ENCODE measurements at regions not wholly inside any gene's neighbourhood (a gene's known extent, or its start where the extent isn't known, plus 50 kb on each side); places are given as distances from the start of the nearest gene placed in this dataset.

DNA sequence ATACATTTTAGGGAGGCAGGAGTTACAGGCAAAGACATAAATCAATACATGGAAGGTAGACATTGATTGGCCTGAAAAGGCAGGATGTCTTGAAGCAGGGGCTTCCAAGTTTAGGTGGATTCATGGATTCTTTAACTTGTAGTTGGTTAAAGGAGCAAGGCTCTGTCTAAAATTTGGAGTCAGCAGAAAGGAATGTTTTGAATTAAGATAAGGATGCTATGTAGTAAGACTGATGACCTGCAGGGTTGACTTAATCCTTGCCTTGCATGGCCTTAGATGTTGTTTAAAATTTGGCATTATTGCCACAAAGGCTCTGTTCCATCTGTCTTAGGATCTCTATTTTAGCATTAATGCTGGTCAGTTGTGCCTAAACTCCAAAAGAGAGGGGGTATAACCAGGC lies 171.3 kb downstream of the C5orf15 start:
- no peak overlapping the region for H3T11ph ChIP-seq (ENCODE audit: low read length)
- no peak overlapping the region for H3K4me2 ChIP-seq (ENCODE audit: insufficient read depth, insufficient read length, low read length)

More for the DNA sequence above, 171.3 kb downstream of the C5orf15 start:
- Histone ChIP-seq H3K56ac (ENCODE audit: insufficient read length, low read depth, low read length) (no peak overlapping the region), H4K5ac (ENCODE audit: insufficient read length, low read depth, low read length) (no peak overlapping the region), H3K4me1 (ENCODE audit: insufficient read depth, low read length) (peaks cover 2% of the 10 kb centered on the region; the same call in 1 of the 2 replicates), H3K27me3 (ENCODE audit: insufficient read depth, low read length) (no peaks in the 10 kb centered on the region; the same call in 1 of the 2 replicates), H3K79me1 (ENCODE audit: insufficient read depth, low read depth, low read length, poor library complexity, severe bottlenecking) (no peaks in the 10 kb centered on the region), H3K79me2 (ENCODE audit: insufficient read depth, low read length) (no peaks in the 10 kb centered on the region), H4K91ac (ENCODE audit: insufficient read length, low read depth, low read length) (no peak overlapping the region), H3K9me3 (ENCODE audit: control insufficient read depth, low read depth, low read length) (no peaks in the 10 kb centered on the region), H3K18ac (ENCODE audit: insufficient read length, low read depth, low read length) (no peak overlapping the region), H4K8ac (replicated peaks; ENCODE audit: insufficient read length, low read depth, low read length) (no peak overlapping the region), H2BK120ac (ENCODE audit: low read depth, low read length, poor library complexity, severe bottlenecking) (no peak overlapping the region), H2AFZ (ENCODE audit: low read length) (no peak overlapping the region), H2AK5ac (ENCODE audit: insufficient read length, low read length) (no peak overlapping the region), H3K14ac (ENCODE audit: insufficient read depth, low read length) (no peak overlapping the region), H2BK12ac (ENCODE audit: insufficient read length, low read depth, low read length) (no peak overlapping the region), H3K9ac (ENCODE audit: extremely low read depth, insufficient read length, low read length) (no peak overlapping the region), H4K20me1 (ENCODE audit: control insufficient read depth, insufficient read depth, insufficient read length) (no peaks in the 10 kb centered on the region), H3K4ac (ENCODE audit: low read depth, low read length) (no peak overlapping the region), H2BK20ac (ENCODE audit: low read depth, low read length, poor library complexity, severe bottlenecking) (no peak overlapping the region), H3K27ac (ENCODE audit: insufficient read length, low read depth, low read length) (no peak overlapping the region), H3K23me2 (ENCODE audit: insufficient read length, low read depth, low read length, poor library complexity, severe bottlenecking) (no peaks in the 10 kb centered on the region), H2BK5ac (ENCODE audit: insufficient read length, low read length) (no peak overlapping the region), H2BK15ac (ENCODE audit: low read depth, low read length) (no peak overlapping the region), H3K23ac (ENCODE audit: insufficient read length, low read depth, low read length) (no peak overlapping the region)
- DNase-seq: no peak
- peaks cover 11 to 13% of the 10 kb centered on the region in 2 experiments for H3K4me1 Mint-ChIP-seq
- H3K9me3 Mint-ChIP-seq: no peaks in the 10 kb centered on the region
- TF ChIP-seq, protein P1, sequence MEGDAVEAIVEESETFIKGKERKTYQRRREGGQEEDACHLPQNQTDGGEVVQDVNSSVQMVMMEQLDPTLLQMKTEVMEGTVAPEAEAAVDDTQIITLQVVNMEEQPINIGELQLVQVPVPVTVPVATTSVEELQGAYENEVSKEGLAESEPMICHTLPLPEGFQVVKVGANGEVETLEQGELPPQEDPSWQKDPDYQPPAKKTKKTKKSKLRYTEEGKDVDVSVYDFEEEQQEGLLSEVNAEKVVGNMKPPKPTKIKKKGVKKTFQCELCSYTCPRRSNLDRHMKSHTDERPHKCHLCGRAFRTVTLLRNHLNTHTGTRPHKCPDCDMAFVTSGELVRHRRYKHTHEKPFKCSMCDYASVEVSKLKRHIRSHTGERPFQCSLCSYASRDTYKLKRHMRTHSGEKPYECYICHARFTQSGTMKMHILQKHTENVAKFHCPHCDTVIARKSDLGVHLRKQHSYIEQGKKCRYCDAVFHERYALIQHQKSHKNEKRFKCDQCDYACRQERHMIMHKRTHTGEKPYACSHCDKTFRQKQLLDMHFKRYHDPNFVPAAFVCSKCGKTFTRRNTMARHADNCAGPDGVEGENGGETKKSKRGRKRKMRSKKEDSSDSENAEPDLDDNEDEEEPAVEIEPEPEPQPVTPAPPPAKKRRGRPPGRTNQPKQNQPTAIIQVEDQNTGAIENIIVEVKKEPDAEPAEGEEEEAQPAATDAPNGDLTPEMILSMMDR (conservative IDR thresholded peaks at IDR 0.05): no peak
- H3K27me3 Mint-ChIP-seq (ENCODE audit: low read depth): no peaks in the 10 kb centered on the region; the same call in 1 of the 2 replicates
- H3K4me3 Mint-ChIP-seq: no peak overlapping the region
- no peaks in the 10 kb centered on the region for H3K36me3 Mint-ChIP-seq (ENCODE audit: insufficient read depth in 1 of 3, low read depth in 3 of 3)
- H3K27ac Mint-ChIP-seq: no peak overlapping the region
